ENCODE measurements at regions not wholly inside any gene's neighbourhood (a gene's known extent, or its start where the extent isn't known, plus 50 kb on each side); places are given as distances from the start of the nearest gene placed in this dataset.

DNA sequence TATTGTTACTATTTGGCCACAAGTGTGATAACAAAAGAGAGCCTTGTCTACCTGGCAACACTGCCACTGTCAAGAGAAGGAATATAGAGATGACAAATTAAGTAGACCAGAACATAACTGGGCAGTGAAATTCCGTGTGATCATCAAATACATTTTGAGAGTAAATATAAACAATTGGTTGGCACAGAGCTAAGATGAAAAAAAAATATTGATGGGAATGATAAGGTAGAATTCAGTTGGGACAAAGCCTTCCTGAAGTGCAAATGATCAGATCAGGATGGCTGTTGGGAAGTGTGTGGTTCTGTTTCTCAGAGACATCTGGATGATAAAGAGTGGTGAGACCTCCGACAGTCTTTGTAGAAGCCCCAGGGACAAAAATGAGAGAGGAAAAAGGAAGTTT is 205.5 kb upstream of the CAMK1G start:
- Histone ChIP-seq H3K27me3 (ENCODE audit: insufficient read depth, low read length, poor library complexity) (peaks cover 14% of the 10 kb centered on the region), H3K9ac (ENCODE audit: low read depth, low read length) (no peak overlapping the region), H3K4me3 (ENCODE audit: low read depth in 1 of 2, low read length in 2 of 2) (no peak overlapping the region), H3K27ac (ENCODE audit: low read length) (no peak overlapping the region), H3K4me1 (ENCODE audit: insufficient read depth, low read length) (no peaks in the 10 kb centered on the region), H3K79me2 (ENCODE audit: insufficient read depth, low read length) (no peaks in the 10 kb centered on the region), H3K36me3 (ENCODE audit: insufficient read depth, low read length) (no peaks in the 10 kb centered on the region), H3K4me2 (ENCODE audit: insufficient read depth, low read length) (no peak overlapping the region), H2AFZ (ENCODE audit: low read depth, low read length) (no peak overlapping the region), H4K20me1 (ENCODE audit: insufficient read depth, low read length) (no peaks in the 10 kb centered on the region), H3K9me3 (ENCODE audit: insufficient read depth, low read length, severe bottlenecking) (no peaks in the 10 kb centered on the region)
- DNase-seq (no peak), ATAC-seq (ENCODE audit: insufficient read depth, low read depth) (no peak)
- TF ChIP-seq, protein P1, sequence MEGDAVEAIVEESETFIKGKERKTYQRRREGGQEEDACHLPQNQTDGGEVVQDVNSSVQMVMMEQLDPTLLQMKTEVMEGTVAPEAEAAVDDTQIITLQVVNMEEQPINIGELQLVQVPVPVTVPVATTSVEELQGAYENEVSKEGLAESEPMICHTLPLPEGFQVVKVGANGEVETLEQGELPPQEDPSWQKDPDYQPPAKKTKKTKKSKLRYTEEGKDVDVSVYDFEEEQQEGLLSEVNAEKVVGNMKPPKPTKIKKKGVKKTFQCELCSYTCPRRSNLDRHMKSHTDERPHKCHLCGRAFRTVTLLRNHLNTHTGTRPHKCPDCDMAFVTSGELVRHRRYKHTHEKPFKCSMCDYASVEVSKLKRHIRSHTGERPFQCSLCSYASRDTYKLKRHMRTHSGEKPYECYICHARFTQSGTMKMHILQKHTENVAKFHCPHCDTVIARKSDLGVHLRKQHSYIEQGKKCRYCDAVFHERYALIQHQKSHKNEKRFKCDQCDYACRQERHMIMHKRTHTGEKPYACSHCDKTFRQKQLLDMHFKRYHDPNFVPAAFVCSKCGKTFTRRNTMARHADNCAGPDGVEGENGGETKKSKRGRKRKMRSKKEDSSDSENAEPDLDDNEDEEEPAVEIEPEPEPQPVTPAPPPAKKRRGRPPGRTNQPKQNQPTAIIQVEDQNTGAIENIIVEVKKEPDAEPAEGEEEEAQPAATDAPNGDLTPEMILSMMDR (IDR thresholded peaks at IDR 0.05; ENCODE audit: borderline replicate concordance, extremely low read depth, low read length, poor library complexity, severe bottlenecking), result no peak
- TF ChIP-seq EZH2 (IDR thresholded peaks at IDR 0.05; ENCODE audit: borderline replicate concordance, low read depth, low read length, severe bottlenecking), result no peak

DNA sequence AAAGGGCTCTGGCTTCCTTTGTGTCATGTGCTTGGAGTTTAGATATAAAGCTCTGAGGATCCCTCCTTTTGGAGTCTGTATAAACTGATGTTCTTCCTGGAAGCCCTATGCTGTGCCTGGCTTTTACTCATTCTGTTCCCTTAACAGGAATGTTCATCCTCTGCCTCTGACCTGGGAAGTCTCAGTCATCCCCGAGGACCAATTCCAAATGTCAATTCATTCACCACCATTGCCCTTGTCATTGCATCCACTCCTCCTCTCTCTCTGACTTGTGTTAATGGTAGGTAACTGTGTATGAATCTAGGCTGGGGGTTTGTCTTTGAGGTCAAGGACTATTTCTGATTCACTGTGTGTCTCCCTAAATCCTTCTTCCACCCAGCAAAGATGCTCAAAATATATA is 204.2 kb upstream of the CAMK1G start:
- no peaks in the 10 kb centered on the region for H4K20me1 ChIP-seq (ENCODE audit: insufficient read depth, low read length)
- H3K4me2 ChIP-seq (ENCODE audit: insufficient read depth, low read length), result no peak overlapping the region
- no peak overlapping the region for H3K4me3 ChIP-seq (ENCODE audit: low read depth in 1 of 2, low read length in 2 of 2)
- H3K9ac ChIP-seq (ENCODE audit: low read depth, low read length), result no peak overlapping the region
- no peaks in the 10 kb centered on the region for H3K4me1 ChIP-seq (ENCODE audit: insufficient read depth, low read length)
- no peaks in the 10 kb centered on the region for H3K79me2 ChIP-seq (ENCODE audit: insufficient read depth, low read length)
- peaks cover 8% of the 10 kb centered on the region for H3K27me3 ChIP-seq (ENCODE audit: insufficient read depth, low read length, poor library complexity)
- TF ChIP-seq, protein P1 (IDR thresholded peaks at IDR 0.05; ENCODE audit: borderline replicate concordance, extremely low read depth, low read length, poor library complexity, severe bottlenecking), result no peak
- TF ChIP-seq EZH2 (IDR thresholded peaks at IDR 0.05; ENCODE audit: borderline replicate concordance, low read depth, low read length, severe bottlenecking), result no peak
- H3K27ac ChIP-seq (ENCODE audit: low read length), result no peak overlapping the region
- DNase-seq (no peak), ATAC-seq (ENCODE audit: insufficient read depth, low read depth) (no peak)
- H3K9me3 ChIP-seq (ENCODE audit: insufficient read depth, low read length, severe bottlenecking), result no peaks in the 10 kb centered on the region
- H2AFZ ChIP-seq (ENCODE audit: low read depth, low read length), result no peak overlapping the region
- no peaks in the 10 kb centered on the region for H3K36me3 ChIP-seq (ENCODE audit: insufficient read depth, low read length)

DNA sequence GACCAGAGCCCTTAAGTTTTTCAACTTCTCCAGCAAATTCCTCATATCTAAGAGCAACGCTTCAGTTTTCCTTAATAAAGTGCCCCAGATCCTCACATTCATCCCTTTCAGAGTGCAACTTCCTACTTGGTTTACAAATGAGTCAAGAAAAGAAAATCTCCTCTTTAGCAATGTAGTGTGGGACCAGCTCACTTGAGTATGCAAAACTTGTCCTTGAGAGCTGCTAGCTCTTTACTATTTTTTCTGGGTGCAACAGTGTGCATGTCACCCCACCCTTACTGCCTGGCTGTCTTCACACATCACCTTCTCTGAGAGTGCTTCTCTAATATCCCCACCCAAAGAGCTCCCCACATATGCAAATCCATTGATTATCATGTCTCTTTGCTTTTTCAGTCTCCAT is 203.1 kb upstream of the CAMK1G start:
- TF ChIP-seq, protein P1 (IDR thresholded peaks at IDR 0.05; ENCODE audit: borderline replicate concordance, extremely low read depth, low read length, poor library complexity, severe bottlenecking), result no peak
- TF ChIP-seq EZH2 (IDR thresholded peaks at IDR 0.05; ENCODE audit: borderline replicate concordance, low read depth, low read length, severe bottlenecking), result no peak
- H3K4me2 ChIP-seq (ENCODE audit: insufficient read depth, low read length), result no peak overlapping the region
- DNase-seq, result no peak

More for the DNA sequence above, 203.1 kb upstream of the CAMK1G start:
- H2AFZ ChIP-seq (ENCODE audit: low read depth, low read length), result no peak overlapping the region
- H3K36me3 ChIP-seq (ENCODE audit: insufficient read depth, low read length), result no peaks in the 10 kb centered on the region
- H3K27me3 ChIP-seq (ENCODE audit: insufficient read depth, low read length, poor library complexity), result peaks cover 5% of the 10 kb centered on the region
- no peaks in the 10 kb centered on the region for H3K4me1 ChIP-seq (ENCODE audit: insufficient read depth, low read length)
- H3K79me2 ChIP-seq (ENCODE audit: insufficient read depth, low read length), result no peaks in the 10 kb centered on the region
- no peak overlapping the region for H3K4me3 ChIP-seq (ENCODE audit: low read depth in 1 of 2, low read length in 2 of 2)
- H3K27ac ChIP-seq (ENCODE audit: low read length), result no peak overlapping the region
- ATAC-seq (ENCODE audit: insufficient read depth, low read depth), result no peak
- H4K20me1 ChIP-seq (ENCODE audit: insufficient read depth, low read length), result no peaks in the 10 kb centered on the region
- H3K9ac ChIP-seq (ENCODE audit: low read depth, low read length), result no peak overlapping the region
- H3K9me3 ChIP-seq (ENCODE audit: insufficient read depth, low read length, severe bottlenecking), result no peaks in the 10 kb centered on the region

All from DND-41 (cell line).